Liver (tissue), 8 donors: ENCODE measurements at regions not wholly inside any gene's neighbourhood (a gene's known extent, or its start where the extent isn't known, plus 50 kb on each side); places are given as distances from the start of the nearest gene placed in this dataset.

Experiments used
- DNase-seq: peaks from one replicate; pipeline ENCODE4 v3.0.0-alpha.2; 2017; ENCODE audit warnings: low spot score
- H3K27ac ChIP-seq, 2 donors: one replicate each; pipeline ENCODE4 v1.7.0; 2013; ENCODE audit warnings: inconsistent platforms in 2 of 2, low read length in 2 of 2, control low read depth in 1 of 2, low read depth in 1 of 2, mild to moderate bottlenecking in 1 of 2
- H3K27me3 ChIP-seq, 4 donors: one replicate each; pipeline versions ENCODE4 v1.6.1 to v1.7.0; 2013; ENCODE audit warnings: low read length in 3 of 4, inconsistent platforms in 1 of 4, mild to moderate bottlenecking in 1 of 4, moderate library complexity in 1 of 4; ENCODE audit not compliant: control insufficient read depth in 4 of 4, insufficient read depth in 4 of 4
- H3K36me3 ChIP-seq, 4 donors: one replicate each; pipeline versions ENCODE4 v1.6.1 to v1.7.0; 2013; ENCODE audit warnings: low read length in 3 of 4, mild to moderate bottlenecking in 3 of 4, low read depth in 1 of 4, moderate library complexity in 1 of 4; ENCODE audit not compliant: control insufficient read depth in 4 of 4, insufficient read depth in 3 of 4
- H3K4me1 ChIP-seq, 4 donors: one replicate each; pipeline versions ENCODE4 v1.6.1 to v1.7.0; 2013; ENCODE audit warnings: low read length in 3 of 4, mild to moderate bottlenecking in 3 of 4, moderate library complexity in 1 of 4; ENCODE audit not compliant: control insufficient read depth in 4 of 4, insufficient read depth in 4 of 4
- H3K4me3 ChIP-seq, 3 donors: one replicate each; pipeline versions ENCODE4 v1.6.1 to v1.7.0; 2013; ENCODE audit warnings: low read length in 3 of 3, control low read depth in 1 of 3, low read depth in 1 of 3, mild to moderate bottlenecking in 1 of 3
- H3K9ac ChIP-seq, 2 donors: one replicate each; pipeline ENCODE4 v1.7.0; 2013; ENCODE audit warnings: low read length in 2 of 2, mild to moderate bottlenecking in 2 of 2, moderate library complexity in 2 of 2, control low read depth in 1 of 2, low read depth in 1 of 2
- H3K9me3 ChIP-seq, 4 donors: one replicate each; pipeline versions ENCODE4 v1.6.1 to v1.7.0; 2013; ENCODE audit warnings: low read length in 3 of 4; ENCODE audit not compliant: control insufficient read depth in 4 of 4
- ATF3 ChIP-seq: IDR thresholded peaks from 2 replicates; pipeline ENCODE4 v1.6.1; 2016; ENCODE audit warnings: antibody characterized with exemption
- CTCF ChIP-seq: fragments of 150-350 bp; IDR thresholded peaks from 2 replicates; pipeline ENCODE4 v1.5.1; 2017; ENCODE audit warnings: improper control_type of control experiment, low read depth, low read length; ENCODE audit not compliant: missing input control
- EGR1 ChIP-seq, 2 donors: IDR thresholded peaks; 2 replicates each; pipeline ENCODE4 v1.6.1; 2016 to 2018; ENCODE audit warnings: antibody characterized with exemption in 2 of 2, low read depth in 2 of 2
- FOXA1 ChIP-seq: IDR thresholded peaks from 2 replicates; pipeline ENCODE4 v1.6.1; 2016; ENCODE audit warnings: antibody characterized with exemption
- GABPA ChIP-seq, 2 donors: IDR thresholded peaks in 1 of 2; conservative IDR thresholded peaks in 1 of 2; 2 replicates each; pipeline ENCODE4 v1.6.1; 2016; ENCODE audit warnings: antibody characterized with exemption in 2 of 2, mild to moderate bottlenecking in 1 of 2, moderate library complexity in 1 of 2
- HNF4A ChIP-seq, 2 donors: conservative IDR thresholded peaks; 2 replicates each; pipeline ENCODE4 v1.6.1; 2016; ENCODE audit warnings: antibody characterized with exemption in 2 of 2, mild to moderate bottlenecking in 2 of 2
- HNF4G ChIP-seq: IDR thresholded peaks from 2 replicates; pipeline ENCODE4 v1.6.1; 2016; ENCODE audit warnings: antibody characterized with exemption
- MAX ChIP-seq: IDR thresholded peaks from 2 replicates; pipeline ENCODE4 v1.6.1; 2016; ENCODE audit warnings: antibody characterized with exemption
- NR2F2 ChIP-seq: IDR thresholded peaks from 2 replicates; pipeline ENCODE4 v1.6.1; 2016; ENCODE audit warnings: antibody characterized with exemption
- RAD21 ChIP-seq, 2 donors: IDR thresholded peaks; 2 replicates each; pipeline ENCODE4 v1.6.1; 2016; ENCODE audit warnings: antibody characterized with exemption in 2 of 2, mild to moderate bottlenecking in 2 of 2
- REST ChIP-seq: IDR thresholded peaks from 2 replicates; pipeline ENCODE4 v1.6.1; 2016; ENCODE audit warnings: antibody characterized with exemption, mild to moderate bottlenecking
- RXRA ChIP-seq, 2 donors: IDR thresholded peaks; 2 replicates each; pipeline ENCODE4 v1.6.1; 2017 to 2018; ENCODE audit warnings: antibody characterized with exemption in 2 of 2, mild to moderate bottlenecking in 1 of 2
- SP1 ChIP-seq: IDR thresholded peaks from 2 replicates; pipeline ENCODE4 v1.6.1; 2018; ENCODE audit warnings: antibody characterized with exemption, mild to moderate bottlenecking
- TAF1 ChIP-seq: conservative IDR thresholded peaks from 2 replicates; pipeline ENCODE4 v1.6.1; 2016; ENCODE audit warnings: antibody characterized with exemption, mild to moderate bottlenecking
- YY1 ChIP-seq: IDR thresholded peaks from 2 replicates; pipeline ENCODE4 v1.6.1; 2016; ENCODE audit warnings: antibody characterized with exemption, mild to moderate bottlenecking
- WGBS: extraction: QIAGEN DNeasy Blood & Tissue Kit; methylation state at CpG from one replicate; pipeline ENCODE4 v1.1.7; 2013; 5-methylcytosine and 5-hydroxymethylcytosine counted together
- donor health status: healthy.
- donor health status: healthy.
- donor health status: healthy.
- donor health status: healthy.
- donor health status: healthy.

DNA sequence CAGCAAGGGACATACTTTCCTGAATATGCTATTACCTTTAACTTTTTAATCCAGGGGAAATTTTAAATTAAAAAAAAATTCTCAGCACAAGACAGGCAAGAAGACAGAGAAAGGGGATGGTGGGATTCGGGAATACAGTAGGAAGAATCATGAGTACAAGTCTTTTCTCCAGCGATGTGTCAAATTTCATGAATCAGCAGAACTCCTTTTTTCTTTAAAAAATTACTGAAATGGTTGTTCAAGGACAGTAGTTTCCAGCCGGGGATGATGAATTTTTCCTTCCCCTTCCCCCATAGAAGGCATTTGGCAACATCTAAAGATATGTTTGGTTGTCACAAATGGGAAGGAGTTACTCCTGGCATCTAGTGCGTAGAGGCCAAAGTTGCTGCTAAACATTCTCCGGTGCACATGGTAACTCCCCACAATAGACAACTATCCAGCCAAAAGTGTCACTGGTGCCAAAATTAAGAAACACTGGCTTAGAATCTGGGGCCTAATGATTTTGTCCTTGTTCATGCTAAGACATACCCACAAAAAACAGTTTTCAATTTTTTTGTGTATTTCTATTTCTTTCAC lies 450.2 kb downstream of the CBLN4 start:
- DNase-seq, result no peak
- Histone ChIP-seq H3K4me3 (no peak overlapping the region), H3K9ac (no peak overlapping the region), H3K36me3 (no peaks in the 10 kb centered on the region), H3K27me3 (no peaks in the 10 kb centered on the region), H3K4me1 (no peaks in the 10 kb centered on the region), H3K27ac (no peak overlapping the region), H3K9me3 (no peaks in the 10 kb centered on the region)
- WGBS, result 77% methylated on average over 5 of the region's 5 CpGs
- TF ChIP-seq YY1 (no peak), ATF3 (no peak), NR2F2 (no peak), RAD21 (IDR thresholded peaks at IDR 0.05) (no peak), EGR1 (IDR thresholded peaks at IDR 0.05; ENCODE audit: low read depth in 2 of 2) (no peak), HNF4A (conservative IDR thresholded peaks at IDR 0.05) (no peak), GABPA (IDR thresholded peaks at IDR 0.05 in 1 of 2, conservative IDR thresholded peaks at IDR 0.05 in 1 of 2) (no peak), RXRA (IDR thresholded peaks at IDR 0.05) (no peak), HNF4G (no peak)

- H3K9me3 ChIP-seq, result no peaks in the 10 kb centered on the region
- no peaks in the 10 kb centered on the region for H3K4me1 ChIP-seq
- 66% methylated on average over 4 of the region's 4 CpGs for WGBS
- no peaks in the 10 kb centered on the region for H3K27me3 ChIP-seq
- TF ChIP-seq EGR1 (IDR thresholded peaks at IDR 0.05; ENCODE audit: low read depth in 2 of 2) (no peak), GABPA (IDR thresholded peaks at IDR 0.05 in 1 of 2, conservative IDR thresholded peaks at IDR 0.05 in 1 of 2) (no peak), MAX (no peak), RAD21 (IDR thresholded peaks at IDR 0.05) (no peak), RXRA (IDR thresholded peaks at IDR 0.05) (no peak), SP1 (no peak), REST (no peak), ATF3 (no peak), FOXA1 (no peak), CTCF (no peak), TAF1 (no peak)
- no peak overlapping the region for H3K4me3 ChIP-seq
- no peak overlapping the region for H3K9ac ChIP-seq
- DNase-seq, result no peak
- no peaks in the 10 kb centered on the region for H3K36me3 ChIP-seq
- no peak overlapping the region for H3K27ac ChIP-seq
Observed at GRCh38 chr20:55544638-55545037, 460.7 kb downstream of the CBLN4 start.
